Neural cell (in vitro differentiated cells): ENCODE measurements at regions not wholly inside any gene's neighbourhood (a gene's known extent, or its start where the extent isn't known, plus 50 kb on each side); places are given as distances from the start of the nearest gene placed in this dataset.

ENCODE experiments used
- H2AFZ ChIP-seq: fragments of 200-600, 300-800 bp; sonication (generic), shearing (Covaris generic); 2 replicates; pipeline ENCODE4 v1.6.0; 2014; ENCODE audit warnings: low read depth, mild to moderate bottlenecking, antibody characterized with exemption, low read length, moderate library complexity
- H3F3A ChIP-seq: fragments of 200-600 bp; shearing (Covaris generic); 2 replicates; pipeline ENCODE4 v1.6.1; 2016; ENCODE audit warnings: mild to moderate bottlenecking, moderate library complexity, mixed read lengths, antibody characterized with exemption, low read length; ENCODE audit not compliant: insufficient read depth, poor library complexity, severe bottlenecking
- H3K27ac ChIP-seq: fragments of 200-600, 300-800 bp; sonication (generic), shearing (Covaris generic); 2 replicates; pipeline ENCODE4 v1.5.1; 2014; ENCODE audit warnings: mild to moderate bottlenecking, low read length, moderate library complexity
- H3K27me3 ChIP-seq: fragments of 300-800, 200-600 bp; sonication (generic), shearing (Covaris generic); 2 replicates; pipeline ENCODE4 v1.6.0; 2014; ENCODE audit warnings: mild to moderate bottlenecking, low read depth, low read length, moderate library complexity; ENCODE audit not compliant: insufficient read depth
- H3K36me3 ChIP-seq: fragments of 300-800, 200-600 bp; sonication (generic), shearing (Covaris generic); 2 replicates; pipeline ENCODE4 v1.5.1; 2014; ENCODE audit warnings: mild to moderate bottlenecking, antibody characterized with exemption, low read length, moderate library complexity; ENCODE audit not compliant: insufficient read depth
- H3K4me2 ChIP-seq: fragments of 300-800, 200-600 bp; sonication (generic), shearing (Covaris generic); 2 replicates; pipeline ENCODE4 v1.6.0; 2014; ENCODE audit warnings: mild to moderate bottlenecking, low read length
- H3K4me3 ChIP-seq: fragments of 300-800, 200-600 bp; sonication (generic), shearing (Covaris generic); 2 replicates; pipeline ENCODE4 v1.5.1; 2014; ENCODE audit warnings: mild to moderate bottlenecking, low read length, moderate library complexity
- H3K79me2 ChIP-seq: fragments of 200-600 bp; shearing (Covaris generic); replicated peaks from 2 replicates; pipeline ENCODE4 v1.6.0; 2014; ENCODE audit warnings: mild to moderate bottlenecking, low read length, moderate library complexity; ENCODE audit not compliant: insufficient read depth
- H3K9ac ChIP-seq: fragments of 300-800, 200-600 bp; sonication (generic), shearing (Covaris generic); 2 replicates; pipeline ENCODE4 v1.6.1; 2016; ENCODE audit warnings: mild to moderate bottlenecking, low read length, mixed read lengths
- H3K9me2 ChIP-seq: fragments of 200-600 bp; shearing (Covaris generic); 2 replicates; pipeline ENCODE4 v1.6.1; 2016; ENCODE audit warnings: mild to moderate bottlenecking, low read length, mixed read lengths; ENCODE audit not compliant: insufficient read depth
- H3K9me3 ChIP-seq: fragments of 200-600, 300-800 bp; sonication (generic), shearing (Covaris generic); 2 replicates; pipeline ENCODE4 v1.6.1; 2016; ENCODE audit warnings: mild to moderate bottlenecking, mixed run types, low read length, moderate library complexity, mixed read lengths
- H4K20me1 ChIP-seq: fragments of 200-600 bp; shearing (Covaris generic); 2 replicates; pipeline ENCODE4 v1.6.1; 2016; ENCODE audit warnings: mild to moderate bottlenecking, mixed run types; ENCODE audit not compliant: insufficient read depth
- EP300 ChIP-seq: fragments of 450-650 bp; conservative IDR thresholded peaks from 2 replicates; pipeline ENCODE4 v1.6.1; 2014; ENCODE audit warnings: antibody characterized with exemption, mild to moderate bottlenecking, moderate library complexity; ENCODE audit not compliant: poor library complexity, severe bottlenecking
- EZH2 ChIP-seq: fragments of 200-600, 300-800 bp; shearing (Covaris generic), sonication (generic); IDR thresholded peaks from 2 replicates; pipeline ENCODE4 v1.6.1; 2014; ENCODE audit warnings: antibody characterized with exemption, low read length, borderline replicate concordance, mild to moderate bottlenecking; ENCODE audit not compliant: insufficient read depth, poor library complexity, severe bottlenecking
- POLR2AphosphoS5 ChIP-seq: IDR thresholded peaks from 2 replicates; pipeline ENCODE4 v1.6.1; 2012
- RAD21 ChIP-seq: fragments of 450-650 bp; conservative IDR thresholded peaks from 2 replicates; pipeline ENCODE4 v1.6.1; 2014; ENCODE audit warnings: antibody characterized with exemption, mild to moderate bottlenecking, moderate library complexity
- SMC3 ChIP-seq: fragments of 450-650 bp; conservative IDR thresholded peaks from 2 replicates; pipeline ENCODE4 v1.6.1; 2014; ENCODE audit warnings: antibody characterized with exemption, mild to moderate bottlenecking, moderate library complexity; ENCODE audit not compliant: poor library complexity
- TAF1 ChIP-seq: IDR thresholded peaks from 2 replicates; pipeline ENCODE4 v1.6.1; 2012; ENCODE audit warnings: low read depth
- TF ChIP-seq, protein P1 (sequence below): fragments of 450-650 bp; IDR thresholded peaks from 2 replicates; pipeline ENCODE4 v1.5.1; 2014; ENCODE audit warnings: antibody characterized with exemption, mild to moderate bottlenecking, moderate library complexity; ENCODE audit not compliant: poor library complexity, severe bottlenecking
- TF ChIP-seq, protein P2 (sequence below): IDR thresholded peaks from 2 replicates; pipeline ENCODE4 v1.6.1; 2012; ENCODE audit warnings: borderline replicate concordance

DNA sequence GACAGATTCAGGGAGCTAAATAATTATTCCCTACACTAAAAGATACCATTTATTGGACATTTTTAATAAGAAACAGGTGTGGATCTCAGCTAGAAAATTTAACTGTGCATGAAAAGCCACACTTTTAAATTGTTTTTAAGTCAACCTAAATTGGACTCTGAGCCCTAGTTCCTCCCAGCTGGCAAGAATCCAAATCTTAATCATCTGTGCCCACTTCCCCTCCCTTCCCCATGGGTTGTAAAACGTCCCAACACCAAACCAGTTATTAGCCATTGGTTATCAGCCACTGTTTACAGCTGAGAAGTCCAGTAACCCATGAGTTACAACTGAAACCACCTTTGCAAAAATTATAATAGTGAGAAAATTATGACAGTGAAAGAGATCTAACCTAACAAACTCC lies 125.6 kb upstream of the S100G start:
- H3K36me3 ChIP-seq, result no peaks in the 10 kb centered on the region
- H3K9me3 ChIP-seq, result no peaks in the 10 kb centered on the region
- TF ChIP-seq, protein P1, sequence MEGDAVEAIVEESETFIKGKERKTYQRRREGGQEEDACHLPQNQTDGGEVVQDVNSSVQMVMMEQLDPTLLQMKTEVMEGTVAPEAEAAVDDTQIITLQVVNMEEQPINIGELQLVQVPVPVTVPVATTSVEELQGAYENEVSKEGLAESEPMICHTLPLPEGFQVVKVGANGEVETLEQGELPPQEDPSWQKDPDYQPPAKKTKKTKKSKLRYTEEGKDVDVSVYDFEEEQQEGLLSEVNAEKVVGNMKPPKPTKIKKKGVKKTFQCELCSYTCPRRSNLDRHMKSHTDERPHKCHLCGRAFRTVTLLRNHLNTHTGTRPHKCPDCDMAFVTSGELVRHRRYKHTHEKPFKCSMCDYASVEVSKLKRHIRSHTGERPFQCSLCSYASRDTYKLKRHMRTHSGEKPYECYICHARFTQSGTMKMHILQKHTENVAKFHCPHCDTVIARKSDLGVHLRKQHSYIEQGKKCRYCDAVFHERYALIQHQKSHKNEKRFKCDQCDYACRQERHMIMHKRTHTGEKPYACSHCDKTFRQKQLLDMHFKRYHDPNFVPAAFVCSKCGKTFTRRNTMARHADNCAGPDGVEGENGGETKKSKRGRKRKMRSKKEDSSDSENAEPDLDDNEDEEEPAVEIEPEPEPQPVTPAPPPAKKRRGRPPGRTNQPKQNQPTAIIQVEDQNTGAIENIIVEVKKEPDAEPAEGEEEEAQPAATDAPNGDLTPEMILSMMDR, result no peak
- TF ChIP-seq EZH2 (no peak), RAD21 (no peak), SMC3 (no peak), EP300 (no peak), TAF1 (no peak)
- TF ChIP-seq, protein P2, sequence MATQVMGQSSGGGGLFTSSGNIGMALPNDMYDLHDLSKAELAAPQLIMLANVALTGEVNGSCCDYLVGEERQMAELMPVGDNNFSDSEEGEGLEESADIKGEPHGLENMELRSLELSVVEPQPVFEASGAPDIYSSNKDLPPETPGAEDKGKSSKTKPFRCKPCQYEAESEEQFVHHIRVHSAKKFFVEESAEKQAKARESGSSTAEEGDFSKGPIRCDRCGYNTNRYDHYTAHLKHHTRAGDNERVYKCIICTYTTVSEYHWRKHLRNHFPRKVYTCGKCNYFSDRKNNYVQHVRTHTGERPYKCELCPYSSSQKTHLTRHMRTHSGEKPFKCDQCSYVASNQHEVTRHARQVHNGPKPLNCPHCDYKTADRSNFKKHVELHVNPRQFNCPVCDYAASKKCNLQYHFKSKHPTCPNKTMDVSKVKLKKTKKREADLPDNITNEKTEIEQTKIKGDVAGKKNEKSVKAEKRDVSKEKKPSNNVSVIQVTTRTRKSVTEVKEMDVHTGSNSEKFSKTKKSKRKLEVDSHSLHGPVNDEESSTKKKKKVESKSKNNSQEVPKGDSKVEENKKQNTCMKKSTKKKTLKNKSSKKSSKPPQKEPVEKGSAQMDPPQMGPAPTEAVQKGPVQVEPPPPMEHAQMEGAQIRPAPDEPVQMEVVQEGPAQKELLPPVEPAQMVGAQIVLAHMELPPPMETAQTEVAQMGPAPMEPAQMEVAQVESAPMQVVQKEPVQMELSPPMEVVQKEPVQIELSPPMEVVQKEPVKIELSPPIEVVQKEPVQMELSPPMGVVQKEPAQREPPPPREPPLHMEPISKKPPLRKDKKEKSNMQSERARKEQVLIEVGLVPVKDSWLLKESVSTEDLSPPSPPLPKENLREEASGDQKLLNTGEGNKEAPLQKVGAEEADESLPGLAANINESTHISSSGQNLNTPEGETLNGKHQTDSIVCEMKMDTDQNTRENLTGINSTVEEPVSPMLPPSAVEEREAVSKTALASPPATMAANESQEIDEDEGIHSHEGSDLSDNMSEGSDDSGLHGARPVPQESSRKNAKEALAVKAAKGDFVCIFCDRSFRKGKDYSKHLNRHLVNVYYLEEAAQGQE, result no peak
- H4K20me1 ChIP-seq, result no peaks in the 10 kb centered on the region
- H3K79me2 ChIP-seq, result no peaks in the 10 kb centered on the region
- no peak overlapping the region for H3K4me2 ChIP-seq
- no peak overlapping the region for H3K9ac ChIP-seq
- H3K9me2 ChIP-seq, result no peaks in the 10 kb centered on the region
- H3K4me3 ChIP-seq, result no peak overlapping the region
- no peaks in the 10 kb centered on the region for H3F3A ChIP-seq
- no peak overlapping the region for H2AFZ ChIP-seq
- no peaks in the 10 kb centered on the region for H3K27me3 ChIP-seq
- H3K27ac ChIP-seq, result no peak overlapping the region

DNA sequence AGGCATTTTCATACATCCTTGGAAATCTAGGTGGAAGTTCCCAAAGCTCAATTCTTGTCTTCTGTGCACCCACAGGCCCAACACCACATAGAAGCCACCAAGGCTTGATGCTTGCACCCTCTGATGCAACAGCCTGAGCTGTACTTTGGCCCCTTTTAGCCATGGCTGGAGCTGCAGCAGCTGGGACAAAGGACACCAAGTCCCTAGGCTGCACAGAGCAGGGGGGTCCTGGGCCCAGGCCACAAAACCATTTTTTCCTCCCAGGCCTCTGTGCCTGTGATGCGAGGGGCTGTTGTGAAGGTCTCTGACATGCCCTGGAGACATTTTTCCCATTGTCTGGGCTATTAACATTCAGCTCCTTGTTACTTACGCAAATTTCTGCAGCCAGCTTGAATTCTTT lies 124.0 kb upstream of the S100G start:
- Histone ChIP-seq H3K27me3 (no peaks in the 10 kb centered on the region), H2AFZ (no peak overlapping the region), H3K9me3 (no peaks in the 10 kb centered on the region), H3K9ac (no peak overlapping the region), H4K20me1 (no peaks in the 10 kb centered on the region), H3K79me2 (no peaks in the 10 kb centered on the region), H3K36me3 (no peaks in the 10 kb centered on the region), H3K27ac (no peak overlapping the region), H3K9me2 (no peaks in the 10 kb centered on the region), H3F3A (no peaks in the 10 kb centered on the region), H3K4me2 (no peak overlapping the region), H3K4me3 (no peak overlapping the region)
- no peak for TF ChIP-seq POLR2AphosphoS5
- TF ChIP-seq, protein P1, result no peak
